Right lobe of liver (tissue), 6 donors: ENCODE measurements at regions not wholly inside any gene's neighbourhood (a gene's known extent, or its start where the extent isn't known, plus 50 kb on each side); places are given as distances from the start of the nearest gene placed in this dataset.

Experiments
- ATAC-seq, 4 donors: fragments of 200-7000 bp; cut with Tn5 transposase; one replicate each; pipeline ENCODE4 v1.9.1; 2020; ENCODE audit warnings: mild to moderate bottlenecking in 4 of 4, moderate library complexity in 4 of 4
- DNase-seq, 3 donors: peaks; one replicate each; pipeline ENCODE4 v3.0.0-alpha.2; 2020
- H3K27ac ChIP-seq, 3 donors: fragments of 200-600 bp; one replicate each; pipeline ENCODE4 v1.8.0; 2022
- H3K27me3 ChIP-seq, 2 donors: fragments of 200-600 bp; one replicate each; pipeline ENCODE4 v1.8.0; 2022
- H3K36me3 ChIP-seq, 4 donors: fragments of 200-600 bp; sonication (generic) in 1 of 4; one replicate each; pipeline versions ENCODE4 v1.5.1 to v1.8.0; 2017 to 2022; ENCODE audit warnings: control low read depth in 1 of 4
- H3K4me1 ChIP-seq, 4 donors: fragments of 200-600 bp; sonication (generic) in 1 of 4; one replicate each; pipeline versions ENCODE4 v1.5.1 to v1.8.0; 2017 to 2022; ENCODE audit warnings: control low read depth in 1 of 4
- H3K4me3 ChIP-seq, 3 donors: fragments of 200-600 bp; one replicate each; pipeline ENCODE4 v1.8.0; 2022
- H3K9me3 ChIP-seq, 4 donors: fragments of 200-600 bp; sonication (generic) in 1 of 4; one replicate each; pipeline versions ENCODE4 v1.5.1 to v1.8.0; 2017 to 2022; ENCODE audit warnings: control low read depth in 1 of 4
- CTCF ChIP-seq, 4 donors: fragments of 200-600 bp in 3 of 4; fragments of 450-650 bp in 1 of 4; IDR thresholded peaks; one replicate each; pipeline versions ENCODE4 v1.5.1 to v1.8.0; 2016 to 2022; ENCODE audit warnings: antibody characterized with exemption in 4 of 4, mild to moderate bottlenecking in 2 of 4
- POLR2A ChIP-seq: fragments of 450-650 bp; IDR thresholded peaks from one replicate; pipeline ENCODE4 v1.6.1; 2017; ENCODE audit warnings: antibody characterized with exemption, mild to moderate bottlenecking
- WGBS: methylation state at CpG from one replicate; pipeline ENCODE4 v1.1.6; 2018; ENCODE audit warnings: low coverage, low lambda C conversion rate; ENCODE audit not compliant: insufficient coverage; ENCODE audit errors: missing lambda C conversion rate; 5-methylcytosine and 5-hydroxymethylcytosine counted together
- intact Hi-C, 2 donors: fragments of 100-400 bp; cut with DNase I; formaldehyde crosslinking; loops; one replicate each; pipeline versions ENCODE4 v1.11.2 to v1.14.1; 2022
- donor health status: DM: no; HTN: yes; CAD: no.
- donor health status: DM: no; HTN: no; CAD: no.
- donor health status: DM: no; HTN: no; CAD: no.
- donor health status: DM: no; HTN: yes; CAD: no.
- donor health status: DM: no; HTN: yes; CAD: no.

- no peak for TF ChIP-seq CTCF (IDR thresholded peaks at IDR 0.05)
- no peak for TF ChIP-seq POLR2A
- Histone ChIP-seq H3K36me3 (no peaks in the 10 kb centered on the region), H3K9me3 (no peaks in the 10 kb centered on the region), H3K4me3 (no peak overlapping the region), H3K4me1 (no peaks in the 10 kb centered on the region), H3K27me3 (no peaks in the 10 kb centered on the region), H3K27ac (no peak overlapping the region)
- intact Hi-C loops: no loop called here
- ATAC-seq (no peak), DNase-seq (no peak)
- 72% methylated on average over 1 of the region's 1 CpG for WGBS
Measured at GRCh38 chr9:13457795-13458194, 178.3 kb upstream of the MPDZ start.

GRCh38 chr9:13450723-13451122, 171.2 kb upstream of the MPDZ start:
- 41% methylated on average over 3 of the region's 3 CpGs for WGBS
- intact Hi-C loops: no loop called here
- H3K27ac ChIP-seq: no peak overlapping the region
- H3K27me3 ChIP-seq: no peaks in the 10 kb centered on the region
- TF ChIP-seq CTCF (IDR thresholded peaks at IDR 0.05) (no peak), POLR2A (no peak)
- DNase-seq (no peak), ATAC-seq (no peak)
- no peak overlapping the region for H3K4me3 ChIP-seq
- H3K4me1 ChIP-seq: no peaks in the 10 kb centered on the region
- no peaks in the 10 kb centered on the region for H3K36me3 ChIP-seq
- no peaks in the 10 kb centered on the region for H3K9me3 ChIP-seq

- Histone ChIP-seq H3K4me3 (no peak overlapping the region), H3K27me3 (no peaks in the 10 kb centered on the region), H3K36me3 (no peaks in the 10 kb centered on the region), H3K27ac (no peak overlapping the region), H3K9me3 (no peaks in the 10 kb centered on the region), H3K4me1 (no peaks in the 10 kb centered on the region)
- TF ChIP-seq CTCF (IDR thresholded peaks at IDR 0.05) (no peak), POLR2A (no peak)
- intact Hi-C loops: no loop called here
- ATAC-seq (no peak), DNase-seq (no peak)
- 63% methylated on average over 2 of the region's 2 CpGs for WGBS
Measured at GRCh38 chr9:13448482-13448881, 169.0 kb upstream of the MPDZ start.

GRCh38 chr9:13447843-13448422, 168.4 kb upstream of the MPDZ start:
- TF ChIP-seq CTCF (IDR thresholded peaks at IDR 0.05) (no peak), POLR2A (no peak)
- Histone ChIP-seq H3K4me3 (no peak overlapping the region), H3K27ac (no peak overlapping the region), H3K4me1 (no peaks in the 10 kb centered on the region), H3K27me3 (no peaks in the 10 kb centered on the region), H3K9me3 (no peaks in the 10 kb centered on the region), H3K36me3 (no peaks in the 10 kb centered on the region)
- DNase-seq: no peak
- intact Hi-C loops: no loop called here
- ATAC-seq: peak in 1 of 4 donors; percentile 18
- WGBS: 10% methylated on average over 3 of the region's 3 CpGs
